ENCODE measurements at regions not wholly inside any gene's neighbourhood (a gene's known extent, or its start where the extent isn't known, plus 50 kb on each side); places are given as distances from the start of the nearest gene placed in this dataset.

GRCh38 chr6:15792842-15793241, 130.0 kb upstream of the DTNBP1 start:
- Histone ChIP-seq H3K36me3 (ENCODE audit: control insufficient read depth, insufficient read depth, low read length) (no peaks in the 10 kb centered on the region), H3K4me3 (ENCODE audit: low read length) (no peak overlapping the region), H3K9me3 (ENCODE audit: control insufficient read depth, low read depth, low read length) (peaks cover 2% of the 10 kb centered on the region), H3K4me1 (ENCODE audit: control insufficient read depth, insufficient read depth, low read length) (peaks cover 36% of the 10 kb centered on the region), H3K27me3 (ENCODE audit: control insufficient read depth, insufficient read depth, low read length) (no peaks in the 10 kb centered on the region), H3K27ac (ENCODE audit: low read length) (no peak overlapping the region)
- peak in 1 of 2 donors; percentile 14 for DNase-seq

- H3K4me1 ChIP-seq (ENCODE audit: control insufficient read depth, insufficient read depth, low read length), result peaks cover 36% of the 10 kb centered on the region
- no peaks in the 10 kb centered on the region for H3K36me3 ChIP-seq (ENCODE audit: control insufficient read depth, insufficient read depth, low read length)
- H3K9me3 ChIP-seq (ENCODE audit: control insufficient read depth, low read depth, low read length), result no peaks in the 10 kb centered on the region
- WGBS (ENCODE audit: insufficient coverage, low lambda C conversion rate), result no CpG with 5 or more reads among the region's 8 CpGs
- peak overlapping the region; percentile 81 for H3K27ac ChIP-seq (ENCODE audit: low read length)
- no peak overlapping the region for H3K4me3 ChIP-seq (ENCODE audit: low read length)
- peak; percentile 10 to 63 for DNase-seq
- no peaks in the 10 kb centered on the region for H3K27me3 ChIP-seq (ENCODE audit: control insufficient read depth, insufficient read depth, low read length)
Measured at GRCh38 chr6:15791448-15792181, 128.8 kb upstream of the DTNBP1 start.

- Histone ChIP-seq H3K27me3 (ENCODE audit: control insufficient read depth, insufficient read depth, low read length) (no peaks in the 10 kb centered on the region), H3K36me3 (ENCODE audit: control insufficient read depth, insufficient read depth, low read length) (no peaks in the 10 kb centered on the region), H3K27ac (ENCODE audit: low read length) (no peak overlapping the region), H3K4me1 (ENCODE audit: control insufficient read depth, insufficient read depth, low read length) (peaks cover 36% of the 10 kb centered on the region), H3K4me3 (ENCODE audit: low read length) (no peak overlapping the region), H3K9me3 (ENCODE audit: control insufficient read depth, low read depth, low read length) (no peaks in the 10 kb centered on the region)
- no CpG with 5 or more reads among the region's 1 CpG for WGBS (ENCODE audit: insufficient coverage, low lambda C conversion rate)
- no peak for DNase-seq
Measured at GRCh38 chr6:15790116-15790515, 127.3 kb upstream of the DTNBP1 start.

- 100% methylated on average over 1 of the region's 4 CpGs for WGBS (ENCODE audit: insufficient coverage, low lambda C conversion rate)
- Histone ChIP-seq H3K27me3 (ENCODE audit: control insufficient read depth, insufficient read depth, low read length) (no peaks in the 10 kb centered on the region), H3K27ac (ENCODE audit: low read length) (no peak overlapping the region), H3K36me3 (ENCODE audit: control insufficient read depth, insufficient read depth, low read length) (no peaks in the 10 kb centered on the region), H3K9me3 (ENCODE audit: control insufficient read depth, low read depth, low read length) (no peaks in the 10 kb centered on the region), H3K4me1 (ENCODE audit: control insufficient read depth, insufficient read depth, low read length) (peaks cover 16% of the 10 kb centered on the region), H3K4me3 (ENCODE audit: low read length) (no peak overlapping the region)
- no peak for DNase-seq
Measured at GRCh38 chr6:15786846-15787245, 124.0 kb upstream of the DTNBP1 start.

GRCh38 chr6:15783484-15783883, 120.7 kb upstream of the DTNBP1 start:
- Histone ChIP-seq H3K27ac (ENCODE audit: low read length) (no peak overlapping the region), H3K9me3 (ENCODE audit: control insufficient read depth, low read depth, low read length) (no peaks in the 10 kb centered on the region), H3K4me1 (ENCODE audit: control insufficient read depth, insufficient read depth, low read length) (peaks cover 4% of the 10 kb centered on the region), H3K4me3 (ENCODE audit: low read length) (no peak overlapping the region), H3K27me3 (ENCODE audit: control insufficient read depth, insufficient read depth, low read length) (no peaks in the 10 kb centered on the region), H3K36me3 (ENCODE audit: control insufficient read depth, insufficient read depth, low read length) (no peaks in the 10 kb centered on the region)
- no CpG with 5 or more reads among the region's 3 CpGs for WGBS (ENCODE audit: insufficient coverage, low lambda C conversion rate)
- no peak for DNase-seq

- Histone ChIP-seq H3K4me1 (ENCODE audit: control insufficient read depth, insufficient read depth, low read length) (peaks cover 4% of the 10 kb centered on the region), H3K27me3 (ENCODE audit: control insufficient read depth, insufficient read depth, low read length) (no peaks in the 10 kb centered on the region), H3K27ac (ENCODE audit: low read length) (peak overlapping the region; percentile 17), H3K9me3 (ENCODE audit: control insufficient read depth, low read depth, low read length) (no peaks in the 10 kb centered on the region), H3K4me3 (ENCODE audit: low read length) (no peak overlapping the region), H3K36me3 (ENCODE audit: control insufficient read depth, insufficient read depth, low read length) (no peaks in the 10 kb centered on the region)
- WGBS (ENCODE audit: insufficient coverage, low lambda C conversion rate), result 43% methylated on average over 1 of the region's 2 CpGs
- peak in 1 of 2 donors; percentile 28 for DNase-seq
Measured at GRCh38 chr6:15781890-15782289, 119.1 kb upstream of the DTNBP1 start.

GRCh38 chr6:15781333-15781732, 118.5 kb upstream of the DTNBP1 start:
- H3K27me3 ChIP-seq (ENCODE audit: control insufficient read depth, insufficient read depth, low read length), result no peaks in the 10 kb centered on the region
- H3K4me3 ChIP-seq (ENCODE audit: low read length), result no peak overlapping the region
- H3K4me1 ChIP-seq (ENCODE audit: control insufficient read depth, insufficient read depth, low read length), result peaks cover 4% of the 10 kb centered on the region
- DNase-seq, result no peak
- no peaks in the 10 kb centered on the region for H3K9me3 ChIP-seq (ENCODE audit: control insufficient read depth, low read depth, low read length)
- 100% methylated on average over 1 of the region's 3 CpGs for WGBS (ENCODE audit: insufficient coverage, low lambda C conversion rate)
- peak overlapping the region; percentile 17 for H3K27ac ChIP-seq (ENCODE audit: low read length)
- no peaks in the 10 kb centered on the region for H3K36me3 ChIP-seq (ENCODE audit: control insufficient read depth, insufficient read depth, low read length)

- Histone ChIP-seq H3K9me3 (ENCODE audit: control insufficient read depth, low read depth, low read length) (no peaks in the 10 kb centered on the region), H3K4me3 (ENCODE audit: low read length) (no peak overlapping the region), H3K27ac (ENCODE audit: low read length) (no peak overlapping the region), H3K4me1 (ENCODE audit: control insufficient read depth, insufficient read depth, low read length) (peaks cover 4% of the 10 kb centered on the region), H3K36me3 (ENCODE audit: control insufficient read depth, insufficient read depth, low read length) (no peaks in the 10 kb centered on the region), H3K27me3 (ENCODE audit: control insufficient read depth, insufficient read depth, low read length) (no peaks in the 10 kb centered on the region)
- no peak for DNase-seq
- no CpG with 5 or more reads among the region's 2 CpGs for WGBS (ENCODE audit: insufficient coverage, low lambda C conversion rate)
Measured at GRCh38 chr6:15780437-15780836, 117.6 kb upstream of the DTNBP1 start.

- Histone ChIP-seq H3K27ac (ENCODE audit: low read length) (no peak overlapping the region), H3K36me3 (ENCODE audit: control insufficient read depth, insufficient read depth, low read length) (no peaks in the 10 kb centered on the region), H3K4me3 (ENCODE audit: low read length) (no peak overlapping the region), H3K4me1 (ENCODE audit: control insufficient read depth, insufficient read depth, low read length) (peaks cover 4% of the 10 kb centered on the region), H3K27me3 (ENCODE audit: control insufficient read depth, insufficient read depth, low read length) (no peaks in the 10 kb centered on the region), H3K9me3 (ENCODE audit: control insufficient read depth, low read depth, low read length) (no peaks in the 10 kb centered on the region)
- DNase-seq, result no peak
- 100% methylated on average over 1 of the region's 3 CpGs for WGBS (ENCODE audit: insufficient coverage, low lambda C conversion rate)
Measured at GRCh38 chr6:15779726-15780125, 116.9 kb upstream of the DTNBP1 start.

- no peaks in the 10 kb centered on the region for H3K9me3 ChIP-seq (ENCODE audit: control insufficient read depth, low read depth, low read length)
- H3K36me3 ChIP-seq (ENCODE audit: control insufficient read depth, insufficient read depth, low read length), result no peaks in the 10 kb centered on the region
- WGBS (ENCODE audit: insufficient coverage, low lambda C conversion rate), result 100% methylated on average over 1 of the region's 2 CpGs
- no peak for DNase-seq
- no peaks in the 10 kb centered on the region for H3K27me3 ChIP-seq (ENCODE audit: control insufficient read depth, insufficient read depth, low read length)
- no peaks in the 10 kb centered on the region for H3K4me1 ChIP-seq (ENCODE audit: control insufficient read depth, insufficient read depth, low read length)
- H3K27ac ChIP-seq (ENCODE audit: low read length), result no peak overlapping the region
- H3K4me3 ChIP-seq (ENCODE audit: low read length), result no peak overlapping the region
Measured at GRCh38 chr6:15776458-15776980, 113.7 kb upstream of the DTNBP1 start.

- no peaks in the 10 kb centered on the region for H3K36me3 ChIP-seq (ENCODE audit: control insufficient read depth, insufficient read depth, low read length)
- H3K4me3 ChIP-seq (ENCODE audit: low read length), result no peak overlapping the region
- H3K4me1 ChIP-seq (ENCODE audit: control insufficient read depth, insufficient read depth, low read length), result no peaks in the 10 kb centered on the region
- DNase-seq, result no peak
- no peaks in the 10 kb centered on the region for H3K27me3 ChIP-seq (ENCODE audit: control insufficient read depth, insufficient read depth, low read length)
- WGBS (ENCODE audit: insufficient coverage, low lambda C conversion rate), result 90% methylated on average over 3 of the region's 5 CpGs
- no peak overlapping the region for H3K27ac ChIP-seq (ENCODE audit: low read length)
- H3K9me3 ChIP-seq (ENCODE audit: control insufficient read depth, low read depth, low read length), result no peaks in the 10 kb centered on the region
Measured at GRCh38 chr6:15775741-15776140, 112.9 kb upstream of the DTNBP1 start.

Measured in large intestine (tissue), 3 donors.